ENCODE measurements at regions not wholly inside any gene's neighbourhood (a gene's known extent, or its start where the extent isn't known, plus 50 kb on each side); places are given as distances from the start of the nearest gene placed in this dataset.

GRCh38 chr18:65608471-65608870 lies 142.3 kb upstream of the CDH7 start:
- Histone ChIP-seq H4K20me1 (ENCODE audit: insufficient read depth) (no peaks in the 10 kb centered on the region), H3K9me3 (ENCODE audit: low read length) (no peaks in the 10 kb centered on the region), H3K9me2 (ENCODE audit: insufficient read depth, low read length) (no peaks in the 10 kb centered on the region), H3F3A (ENCODE audit: insufficient read depth, low read length, poor library complexity, severe bottlenecking) (no peaks in the 10 kb centered on the region), H3K27me3 (ENCODE audit: insufficient read depth, low read depth, low read length) (no peaks in the 10 kb centered on the region), H3K27ac (ENCODE audit: low read length) (no peak overlapping the region), H3K4me2 (ENCODE audit: low read length) (no peak overlapping the region), H3K36me3 (ENCODE audit: insufficient read depth, low read length) (no peaks in the 10 kb centered on the region), H3K4me3 (ENCODE audit: low read length) (no peak overlapping the region), H3K79me2 (replicated peaks; ENCODE audit: insufficient read depth, low read length) (no peaks in the 10 kb centered on the region), H3K9ac (ENCODE audit: low read length) (no peak overlapping the region), H2AFZ (ENCODE audit: low read depth, low read length) (no peak overlapping the region)
- TF ChIP-seq RAD21 (conservative IDR thresholded peaks at IDR 0.05) = no peak
- no peak for TF ChIP-seq TAF1 (IDR thresholded peaks at IDR 0.05; ENCODE audit: low read depth)
- TF ChIP-seq SMC3 (conservative IDR thresholded peaks at IDR 0.05; ENCODE audit: poor library complexity) = no peak
- TF ChIP-seq, protein P1, sequence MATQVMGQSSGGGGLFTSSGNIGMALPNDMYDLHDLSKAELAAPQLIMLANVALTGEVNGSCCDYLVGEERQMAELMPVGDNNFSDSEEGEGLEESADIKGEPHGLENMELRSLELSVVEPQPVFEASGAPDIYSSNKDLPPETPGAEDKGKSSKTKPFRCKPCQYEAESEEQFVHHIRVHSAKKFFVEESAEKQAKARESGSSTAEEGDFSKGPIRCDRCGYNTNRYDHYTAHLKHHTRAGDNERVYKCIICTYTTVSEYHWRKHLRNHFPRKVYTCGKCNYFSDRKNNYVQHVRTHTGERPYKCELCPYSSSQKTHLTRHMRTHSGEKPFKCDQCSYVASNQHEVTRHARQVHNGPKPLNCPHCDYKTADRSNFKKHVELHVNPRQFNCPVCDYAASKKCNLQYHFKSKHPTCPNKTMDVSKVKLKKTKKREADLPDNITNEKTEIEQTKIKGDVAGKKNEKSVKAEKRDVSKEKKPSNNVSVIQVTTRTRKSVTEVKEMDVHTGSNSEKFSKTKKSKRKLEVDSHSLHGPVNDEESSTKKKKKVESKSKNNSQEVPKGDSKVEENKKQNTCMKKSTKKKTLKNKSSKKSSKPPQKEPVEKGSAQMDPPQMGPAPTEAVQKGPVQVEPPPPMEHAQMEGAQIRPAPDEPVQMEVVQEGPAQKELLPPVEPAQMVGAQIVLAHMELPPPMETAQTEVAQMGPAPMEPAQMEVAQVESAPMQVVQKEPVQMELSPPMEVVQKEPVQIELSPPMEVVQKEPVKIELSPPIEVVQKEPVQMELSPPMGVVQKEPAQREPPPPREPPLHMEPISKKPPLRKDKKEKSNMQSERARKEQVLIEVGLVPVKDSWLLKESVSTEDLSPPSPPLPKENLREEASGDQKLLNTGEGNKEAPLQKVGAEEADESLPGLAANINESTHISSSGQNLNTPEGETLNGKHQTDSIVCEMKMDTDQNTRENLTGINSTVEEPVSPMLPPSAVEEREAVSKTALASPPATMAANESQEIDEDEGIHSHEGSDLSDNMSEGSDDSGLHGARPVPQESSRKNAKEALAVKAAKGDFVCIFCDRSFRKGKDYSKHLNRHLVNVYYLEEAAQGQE (IDR thresholded peaks at IDR 0.05; ENCODE audit: borderline replicate concordance) = no peak
- no peak for TF ChIP-seq EZH2 (IDR thresholded peaks at IDR 0.05; ENCODE audit: borderline replicate concordance, insufficient read depth, low read length, poor library complexity, severe bottlenecking)
- TF ChIP-seq EP300 (conservative IDR thresholded peaks at IDR 0.05; ENCODE audit: poor library complexity, severe bottlenecking) = no peak
- no peak for TF ChIP-seq MXI1 (conservative IDR thresholded peaks at IDR 0.05; ENCODE audit: poor library complexity, severe bottlenecking)
- TF ChIP-seq, protein P2, sequence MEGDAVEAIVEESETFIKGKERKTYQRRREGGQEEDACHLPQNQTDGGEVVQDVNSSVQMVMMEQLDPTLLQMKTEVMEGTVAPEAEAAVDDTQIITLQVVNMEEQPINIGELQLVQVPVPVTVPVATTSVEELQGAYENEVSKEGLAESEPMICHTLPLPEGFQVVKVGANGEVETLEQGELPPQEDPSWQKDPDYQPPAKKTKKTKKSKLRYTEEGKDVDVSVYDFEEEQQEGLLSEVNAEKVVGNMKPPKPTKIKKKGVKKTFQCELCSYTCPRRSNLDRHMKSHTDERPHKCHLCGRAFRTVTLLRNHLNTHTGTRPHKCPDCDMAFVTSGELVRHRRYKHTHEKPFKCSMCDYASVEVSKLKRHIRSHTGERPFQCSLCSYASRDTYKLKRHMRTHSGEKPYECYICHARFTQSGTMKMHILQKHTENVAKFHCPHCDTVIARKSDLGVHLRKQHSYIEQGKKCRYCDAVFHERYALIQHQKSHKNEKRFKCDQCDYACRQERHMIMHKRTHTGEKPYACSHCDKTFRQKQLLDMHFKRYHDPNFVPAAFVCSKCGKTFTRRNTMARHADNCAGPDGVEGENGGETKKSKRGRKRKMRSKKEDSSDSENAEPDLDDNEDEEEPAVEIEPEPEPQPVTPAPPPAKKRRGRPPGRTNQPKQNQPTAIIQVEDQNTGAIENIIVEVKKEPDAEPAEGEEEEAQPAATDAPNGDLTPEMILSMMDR (IDR thresholded peaks at IDR 0.05; ENCODE audit: poor library complexity, severe bottlenecking) = no peak
- TF ChIP-seq POLR2AphosphoS5 (IDR thresholded peaks at IDR 0.05) = no peak

DNA sequence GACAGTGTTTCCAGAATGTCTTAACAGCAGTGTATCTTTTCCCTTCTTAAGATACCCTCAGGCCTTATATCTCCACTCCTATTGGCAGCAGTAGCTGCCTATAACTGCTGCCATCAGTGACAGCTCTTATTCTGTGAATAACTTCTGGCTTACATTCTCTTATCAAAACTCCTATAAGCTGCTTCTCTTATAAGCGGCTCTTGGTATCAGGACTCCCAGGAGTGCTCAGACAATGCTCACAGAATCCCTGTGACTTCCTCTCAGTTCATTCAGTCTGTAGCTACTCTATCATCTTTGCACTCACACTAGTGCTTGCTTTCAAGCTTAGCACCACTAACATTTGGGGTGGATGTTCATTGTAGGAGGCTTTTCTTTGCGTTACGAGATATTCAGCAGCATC lies 143.7 kb upstream of the CDH7 start:
- TF ChIP-seq SMC3 (conservative IDR thresholded peaks at IDR 0.05; ENCODE audit: poor library complexity) (no peak), MXI1 (conservative IDR thresholded peaks at IDR 0.05; ENCODE audit: poor library complexity, severe bottlenecking) (no peak), EP300 (conservative IDR thresholded peaks at IDR 0.05; ENCODE audit: poor library complexity, severe bottlenecking) (no peak), POLR2AphosphoS5 (IDR thresholded peaks at IDR 0.05) (no peak), EZH2 (IDR thresholded peaks at IDR 0.05; ENCODE audit: borderline replicate concordance, insufficient read depth, low read length, poor library complexity, severe bottlenecking) (no peak), TAF1 (IDR thresholded peaks at IDR 0.05; ENCODE audit: low read depth) (no peak), RAD21 (conservative IDR thresholded peaks at IDR 0.05) (no peak)
- TF ChIP-seq, protein P1 (IDR thresholded peaks at IDR 0.05; ENCODE audit: borderline replicate concordance) = no peak
- TF ChIP-seq, protein P2 (IDR thresholded peaks at IDR 0.05; ENCODE audit: poor library complexity, severe bottlenecking) = no peak
- Histone ChIP-seq H3K4me3 (ENCODE audit: low read length) (no peak overlapping the region), H3K27me3 (ENCODE audit: insufficient read depth, low read depth, low read length) (no peaks in the 10 kb centered on the region), H2AFZ (ENCODE audit: low read depth, low read length) (no peak overlapping the region), H3K79me2 (replicated peaks; ENCODE audit: insufficient read depth, low read length) (no peaks in the 10 kb centered on the region), H3K9ac (ENCODE audit: low read length) (no peak overlapping the region), H4K20me1 (ENCODE audit: insufficient read depth) (no peaks in the 10 kb centered on the region), H3K9me3 (ENCODE audit: low read length) (no peaks in the 10 kb centered on the region), H3K4me2 (ENCODE audit: low read length) (no peak overlapping the region), H3K27ac (ENCODE audit: low read length) (no peak overlapping the region), H3K9me2 (ENCODE audit: insufficient read depth, low read length) (no peaks in the 10 kb centered on the region), H3F3A (ENCODE audit: insufficient read depth, low read length, poor library complexity, severe bottlenecking) (no peaks in the 10 kb centered on the region), H3K36me3 (ENCODE audit: insufficient read depth, low read length) (no peaks in the 10 kb centered on the region)

Data from neural cell (in vitro differentiated cells).